ENCODE measurements at regions not wholly inside any gene's neighbourhood (a gene's known extent, or its start where the extent isn't known, plus 50 kb on each side); places are given as distances from the start of the nearest gene placed in this dataset.

GRCh38 chr1:189904509-189904908 lies 573.2 kb downstream of the BRINP3 start:
- no peak overlapping the region for H2AFZ ChIP-seq (ENCODE audit: low read length)
- H3K4me1 ChIP-seq (ENCODE audit: insufficient read depth, low read length, severe bottlenecking): no peaks in the 10 kb centered on the region
- no peaks in the 10 kb centered on the region for H3F3A ChIP-seq (ENCODE audit: insufficient read depth, low read length)
- no peak overlapping the region for H3K4me3 ChIP-seq (ENCODE audit: low read depth, low read length, poor library complexity, severe bottlenecking)
- H3K27me3 ChIP-seq (ENCODE audit: insufficient read depth, low read length): no peaks in the 10 kb centered on the region
- H3K4me2 ChIP-seq (ENCODE audit: low read length): no peak overlapping the region
- no peaks in the 10 kb centered on the region for H3K36me3 ChIP-seq (ENCODE audit: insufficient read depth, low read length)
- no peak overlapping the region for H3K9ac ChIP-seq (ENCODE audit: low read length)
- H3K9me2 ChIP-seq (ENCODE audit: low read depth, low read length): no peaks in the 10 kb centered on the region
- H3K79me2 ChIP-seq (ENCODE audit: insufficient read depth, low read length): no peaks in the 10 kb centered on the region
- TF ChIP-seq, protein P1, sequence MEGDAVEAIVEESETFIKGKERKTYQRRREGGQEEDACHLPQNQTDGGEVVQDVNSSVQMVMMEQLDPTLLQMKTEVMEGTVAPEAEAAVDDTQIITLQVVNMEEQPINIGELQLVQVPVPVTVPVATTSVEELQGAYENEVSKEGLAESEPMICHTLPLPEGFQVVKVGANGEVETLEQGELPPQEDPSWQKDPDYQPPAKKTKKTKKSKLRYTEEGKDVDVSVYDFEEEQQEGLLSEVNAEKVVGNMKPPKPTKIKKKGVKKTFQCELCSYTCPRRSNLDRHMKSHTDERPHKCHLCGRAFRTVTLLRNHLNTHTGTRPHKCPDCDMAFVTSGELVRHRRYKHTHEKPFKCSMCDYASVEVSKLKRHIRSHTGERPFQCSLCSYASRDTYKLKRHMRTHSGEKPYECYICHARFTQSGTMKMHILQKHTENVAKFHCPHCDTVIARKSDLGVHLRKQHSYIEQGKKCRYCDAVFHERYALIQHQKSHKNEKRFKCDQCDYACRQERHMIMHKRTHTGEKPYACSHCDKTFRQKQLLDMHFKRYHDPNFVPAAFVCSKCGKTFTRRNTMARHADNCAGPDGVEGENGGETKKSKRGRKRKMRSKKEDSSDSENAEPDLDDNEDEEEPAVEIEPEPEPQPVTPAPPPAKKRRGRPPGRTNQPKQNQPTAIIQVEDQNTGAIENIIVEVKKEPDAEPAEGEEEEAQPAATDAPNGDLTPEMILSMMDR (IDR thresholded peaks at IDR 0.05; ENCODE audit: low read length): no peak
- no peak for TF ChIP-seq EZH2 (IDR thresholded peaks at IDR 0.05; ENCODE audit: borderline replicate concordance, low read length)
- H3K27ac ChIP-seq (ENCODE audit: low read depth, low read length, poor library complexity, severe bottlenecking): no peak overlapping the region
- H3K9me3 ChIP-seq (ENCODE audit: low read length): no peaks in the 10 kb centered on the region
- no peaks in the 10 kb centered on the region for H4K20me1 ChIP-seq (ENCODE audit: insufficient read depth, low read length)

DNA sequence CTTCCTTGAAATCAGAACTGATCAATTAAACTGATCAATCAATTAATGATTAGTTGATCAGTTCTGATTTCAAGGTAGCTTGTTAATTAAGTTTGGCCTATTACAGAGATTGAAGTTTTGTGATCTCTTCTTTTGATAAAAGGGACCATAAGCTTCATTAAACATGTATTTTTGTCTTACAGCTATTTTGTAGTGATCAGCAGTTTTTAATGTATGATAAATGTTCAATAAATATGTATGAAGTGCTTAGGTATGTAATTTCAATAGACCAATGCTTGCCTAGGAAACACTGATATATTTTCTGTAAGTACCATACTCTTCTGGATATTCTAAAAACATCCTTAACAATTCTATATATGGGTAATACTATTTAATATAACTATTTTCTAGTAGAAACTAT lies 569.6 kb downstream of the BRINP3 start:
- TF ChIP-seq, protein P1 (IDR thresholded peaks at IDR 0.05; ENCODE audit: low read length): no peak
- no peak for TF ChIP-seq EZH2 (IDR thresholded peaks at IDR 0.05; ENCODE audit: borderline replicate concordance, low read length)
- Histone ChIP-seq H3K9me2 (ENCODE audit: low read depth, low read length) (no peaks in the 10 kb centered on the region), H3K4me1 (ENCODE audit: insufficient read depth, low read length, severe bottlenecking) (no peaks in the 10 kb centered on the region), H3K36me3 (ENCODE audit: insufficient read depth, low read length) (no peaks in the 10 kb centered on the region), H3F3A (ENCODE audit: insufficient read depth, low read length) (no peaks in the 10 kb centered on the region), H3K79me2 (ENCODE audit: insufficient read depth, low read length) (no peaks in the 10 kb centered on the region), H3K9me3 (ENCODE audit: low read length) (no peaks in the 10 kb centered on the region), H3K4me3 (ENCODE audit: low read depth, low read length, poor library complexity, severe bottlenecking) (no peak overlapping the region), H3K27me3 (ENCODE audit: insufficient read depth, low read length) (no peaks in the 10 kb centered on the region), H4K20me1 (ENCODE audit: insufficient read depth, low read length) (no peaks in the 10 kb centered on the region), H2AFZ (ENCODE audit: low read length) (no peak overlapping the region), H3K4me2 (ENCODE audit: low read length) (no peak overlapping the region), H3K9ac (ENCODE audit: low read length) (no peak overlapping the region), H3K27ac (ENCODE audit: low read depth, low read length, poor library complexity, severe bottlenecking) (no peak overlapping the region)

DNA sequence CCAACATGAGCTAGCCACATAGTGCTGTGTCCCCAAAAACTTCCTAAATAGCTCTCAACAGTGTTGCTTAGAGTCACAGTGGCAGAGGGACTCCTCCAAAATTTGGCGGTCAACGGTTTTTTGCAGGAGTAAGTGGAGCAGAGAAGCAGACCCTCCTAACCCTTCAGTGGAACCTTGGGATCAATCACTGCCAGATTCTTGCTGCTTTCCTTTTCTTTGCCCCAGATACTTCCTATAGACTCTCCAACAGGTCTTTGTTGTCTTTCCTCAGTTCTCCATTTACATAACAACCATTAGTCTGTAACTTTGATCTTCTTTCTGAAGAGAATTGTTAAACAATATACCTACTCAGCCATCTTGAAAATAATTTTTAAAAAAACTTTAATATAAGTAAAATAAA lies 556.1 kb downstream of the BRINP3 start:
- Histone ChIP-seq H3K9me2 (ENCODE audit: low read depth, low read length) (no peaks in the 10 kb centered on the region), H4K20me1 (ENCODE audit: insufficient read depth, low read length) (no peaks in the 10 kb centered on the region), H3K27ac (ENCODE audit: low read depth, low read length, poor library complexity, severe bottlenecking) (no peak overlapping the region), H3K79me2 (ENCODE audit: insufficient read depth, low read length) (no peaks in the 10 kb centered on the region), H2AFZ (ENCODE audit: low read length) (no peak overlapping the region), H3K27me3 (ENCODE audit: insufficient read depth, low read length) (no peaks in the 10 kb centered on the region), H3F3A (ENCODE audit: insufficient read depth, low read length) (no peaks in the 10 kb centered on the region), H3K9me3 (ENCODE audit: low read length) (no peaks in the 10 kb centered on the region), H3K4me1 (ENCODE audit: insufficient read depth, low read length, severe bottlenecking) (no peaks in the 10 kb centered on the region), H3K36me3 (ENCODE audit: insufficient read depth, low read length) (no peaks in the 10 kb centered on the region), H3K4me3 (ENCODE audit: low read depth, low read length, poor library complexity, severe bottlenecking) (no peak overlapping the region), H3K9ac (ENCODE audit: low read length) (no peak overlapping the region), H3K4me2 (ENCODE audit: low read length) (no peak overlapping the region)
- no peak for TF ChIP-seq EZH2 (IDR thresholded peaks at IDR 0.05; ENCODE audit: borderline replicate concordance, low read length)
- TF ChIP-seq, protein P1 (IDR thresholded peaks at IDR 0.05; ENCODE audit: low read length): no peak
